ENCODE measurements at regions not wholly inside any gene's neighbourhood (a gene's known extent, or its start where the extent isn't known, plus 50 kb on each side); places are given as distances from the start of the nearest gene placed in this dataset.
"Not testable (repeated sequence)": the region's sequence is repeated elsewhere in the genome, so short reads cannot be mapped to it uniquely, and the experiment has no call there.

DNA sequence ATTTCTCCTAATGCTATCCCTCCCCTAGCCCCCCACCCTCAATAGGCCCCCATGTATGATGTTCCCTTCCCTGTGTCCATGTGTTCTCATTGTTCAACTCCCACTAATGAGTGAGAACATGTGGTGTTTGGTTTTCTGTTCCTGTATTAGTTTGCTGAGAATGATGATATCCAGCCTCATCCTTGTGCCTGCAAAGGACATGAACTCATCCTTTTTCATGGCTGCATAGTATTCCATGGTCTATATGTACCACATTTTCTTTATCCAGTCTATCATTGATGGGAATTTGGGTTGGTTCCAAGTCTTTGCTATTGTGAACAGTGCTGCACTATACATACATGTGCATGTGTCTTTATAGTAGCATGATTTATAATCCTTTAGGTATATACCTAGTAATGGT lies 217.5 kb upstream of the ASCC3 start:
- H3K4me1 Mint-ChIP-seq; H3K9me3 ChIP-seq (ENCODE audit: control insufficient read depth, low read length, poor library complexity, severe bottlenecking); DNase-seq; H3K4me3 Mint-ChIP-seq; H3K27ac Mint-ChIP-seq; ATAC-seq; H3K27me3 Mint-ChIP-seq; H3K36me3 Mint-ChIP-seq (ENCODE audit: low read depth): not testable (repeated sequence)

DNA sequence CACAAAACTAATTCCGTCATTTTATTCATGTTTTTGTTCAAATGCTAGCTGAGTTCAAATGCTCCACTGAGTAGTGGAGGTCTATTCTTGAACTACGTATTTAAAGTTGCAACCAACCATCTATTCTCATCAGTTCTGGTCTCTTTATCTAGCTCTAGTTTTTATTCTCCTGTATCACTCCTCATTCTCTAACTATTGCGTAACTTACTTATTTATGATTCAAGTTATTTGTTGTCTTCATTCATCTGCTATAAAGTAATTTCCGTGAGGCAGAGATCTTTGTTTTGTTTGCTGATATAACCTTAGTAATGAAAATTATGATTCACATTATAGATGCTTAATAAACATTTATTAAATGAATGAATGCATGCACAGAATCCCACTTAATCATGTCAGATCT lies 221.6 kb upstream of the ASCC3 start:
- Mint-ChIP-seq H3K36me3 (ENCODE audit: low read depth) (no peaks in the 10 kb centered on the region), H3K4me3 (no peak overlapping the region), H3K27ac (no peak overlapping the region), H3K27me3 (no peaks in the 10 kb centered on the region), H3K4me1 (no peaks in the 10 kb centered on the region)
- ATAC-seq (no peak), DNase-seq (no peak)
- no peaks in the 10 kb centered on the region for H3K9me3 ChIP-seq (ENCODE audit: control insufficient read depth, low read length, poor library complexity, severe bottlenecking)

DNA sequence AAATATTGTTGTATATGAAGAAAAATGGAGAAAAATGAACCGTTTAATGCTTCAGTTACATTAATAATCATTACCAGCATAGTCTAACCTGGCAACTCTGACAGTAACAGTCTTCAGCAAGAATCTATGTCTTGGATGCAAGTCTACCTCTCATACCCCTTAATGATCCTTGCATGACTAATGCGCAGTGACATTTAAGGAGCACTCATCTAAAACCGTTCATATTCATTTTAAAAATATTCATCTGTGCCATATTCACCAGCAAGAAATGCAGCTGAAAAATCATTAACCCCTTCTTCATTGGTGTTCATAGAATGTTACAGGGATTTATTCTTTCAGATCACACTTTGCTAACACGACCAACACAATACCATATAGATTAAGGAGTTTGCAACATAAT lies 227.2 kb upstream of the ASCC3 start:
- ATAC-seq (no peak), DNase-seq (no peak)
- H3K4me1 Mint-ChIP-seq: no peaks in the 10 kb centered on the region
- H3K9me3 ChIP-seq (ENCODE audit: control insufficient read depth, low read length, poor library complexity, severe bottlenecking): no peaks in the 10 kb centered on the region
- H3K27me3 Mint-ChIP-seq: no peaks in the 10 kb centered on the region
- H3K36me3 Mint-ChIP-seq (ENCODE audit: low read depth): no peaks in the 10 kb centered on the region
- H3K27ac Mint-ChIP-seq: no peak overlapping the region
- H3K4me3 Mint-ChIP-seq: no peak overlapping the region

DNA sequence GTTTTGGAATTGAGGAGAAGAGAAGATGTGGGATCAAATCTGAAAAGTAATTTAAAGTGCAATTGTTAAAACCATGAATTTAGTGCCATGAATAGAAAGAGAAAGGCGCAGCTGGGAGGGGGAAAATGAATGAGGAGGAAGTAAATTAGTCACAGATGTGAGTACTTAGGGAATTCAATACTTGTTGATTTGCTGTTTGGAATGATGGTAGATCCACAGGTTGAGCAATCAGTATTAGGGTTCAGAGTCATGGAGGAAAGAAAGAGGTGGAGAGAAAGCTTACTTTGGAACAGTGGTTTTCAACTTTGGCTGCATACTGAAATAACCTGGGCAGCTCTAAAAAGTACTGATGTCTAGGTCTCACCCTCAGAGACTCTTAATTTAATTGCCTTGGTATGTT lies 229.7 kb upstream of the ASCC3 start:
- H3K4me1 Mint-ChIP-seq: no peaks in the 10 kb centered on the region
- DNase-seq (no peak), ATAC-seq (no peak)
- H3K9me3 ChIP-seq (ENCODE audit: control insufficient read depth, low read length, poor library complexity, severe bottlenecking): no peaks in the 10 kb centered on the region
- H3K4me3 Mint-ChIP-seq: no peak overlapping the region
- H3K27me3 Mint-ChIP-seq: no peaks in the 10 kb centered on the region
- H3K36me3 Mint-ChIP-seq (ENCODE audit: low read depth): no peaks in the 10 kb centered on the region
- no peak overlapping the region for H3K27ac Mint-ChIP-seq

DNA sequence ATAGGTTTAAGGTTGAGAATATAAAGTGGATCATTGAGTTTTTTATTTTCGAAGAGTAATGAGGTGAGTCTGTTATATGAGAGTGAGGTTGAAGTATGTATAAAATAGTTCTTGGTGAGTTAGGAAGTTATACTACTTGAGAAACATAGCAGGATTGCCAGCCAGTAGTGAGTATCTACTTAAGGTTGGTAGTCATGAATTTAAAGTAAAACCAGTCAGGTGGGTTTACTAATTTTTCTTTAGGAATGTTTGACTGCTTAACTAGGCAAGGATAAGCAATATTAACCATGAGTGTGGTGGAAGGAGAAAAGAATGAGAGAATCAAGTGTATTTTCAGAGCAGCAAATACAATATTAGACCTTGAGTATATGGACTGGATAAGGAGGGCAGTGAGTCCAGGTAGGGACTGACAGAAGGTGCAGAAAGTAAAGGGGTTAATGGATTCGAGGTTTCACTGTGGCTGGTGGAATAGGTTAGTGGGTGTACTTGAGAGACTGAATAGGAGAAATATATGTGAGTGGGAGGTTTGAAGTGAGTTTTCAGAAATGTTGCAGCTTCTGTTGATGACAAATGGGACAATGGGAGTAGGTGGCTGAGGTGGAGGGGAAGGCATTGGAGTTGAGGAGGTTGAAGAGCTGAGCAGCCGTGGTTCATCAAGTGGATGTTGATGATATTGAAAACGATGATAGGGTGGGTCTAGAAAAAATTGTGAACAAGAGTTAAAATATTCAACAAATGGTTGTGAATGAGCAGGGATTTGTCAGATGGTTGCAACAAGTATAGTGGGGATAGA lies 232.5 kb upstream of the ASCC3 start:
- Mint-ChIP-seq H3K27me3 (no peaks in the 10 kb centered on the region), H3K4me1 (no peaks in the 10 kb centered on the region), H3K36me3 (ENCODE audit: low read depth) (no peaks in the 10 kb centered on the region), H3K27ac (no peak overlapping the region), H3K4me3 (no peak overlapping the region)
- H3K9me3 ChIP-seq (ENCODE audit: control insufficient read depth, low read length, poor library complexity, severe bottlenecking): no peaks in the 10 kb centered on the region
- ATAC-seq: no peak
- no peak for DNase-seq

DNA sequence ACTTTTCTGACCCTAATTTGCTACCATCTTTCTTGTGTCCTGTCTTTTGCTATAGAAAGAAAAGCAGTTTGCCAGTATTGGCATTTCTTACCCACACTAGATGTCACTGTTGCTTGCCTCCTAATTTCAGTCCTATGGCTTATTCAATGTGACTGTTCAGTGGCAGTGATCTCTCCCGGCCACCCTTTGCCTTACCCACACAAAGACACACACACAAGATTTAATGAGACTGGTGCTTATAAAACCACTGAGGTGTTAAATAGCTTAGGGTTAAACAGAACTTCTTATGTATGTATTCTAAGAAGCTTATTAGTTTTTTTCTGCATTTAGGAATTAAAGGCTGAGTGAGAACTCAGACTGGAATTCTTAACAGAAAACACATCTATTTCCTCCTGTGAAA lies 233.6 kb upstream of the ASCC3 start:
- Mint-ChIP-seq H3K36me3 (ENCODE audit: low read depth) (no peaks in the 10 kb centered on the region), H3K27me3 (no peaks in the 10 kb centered on the region), H3K4me1 (no peaks in the 10 kb centered on the region), H3K27ac (no peak overlapping the region), H3K4me3 (no peak overlapping the region)
- DNase-seq: no peak
- H3K9me3 ChIP-seq (ENCODE audit: control insufficient read depth, low read length, poor library complexity, severe bottlenecking): no peaks in the 10 kb centered on the region
- no peak for ATAC-seq

DNA sequence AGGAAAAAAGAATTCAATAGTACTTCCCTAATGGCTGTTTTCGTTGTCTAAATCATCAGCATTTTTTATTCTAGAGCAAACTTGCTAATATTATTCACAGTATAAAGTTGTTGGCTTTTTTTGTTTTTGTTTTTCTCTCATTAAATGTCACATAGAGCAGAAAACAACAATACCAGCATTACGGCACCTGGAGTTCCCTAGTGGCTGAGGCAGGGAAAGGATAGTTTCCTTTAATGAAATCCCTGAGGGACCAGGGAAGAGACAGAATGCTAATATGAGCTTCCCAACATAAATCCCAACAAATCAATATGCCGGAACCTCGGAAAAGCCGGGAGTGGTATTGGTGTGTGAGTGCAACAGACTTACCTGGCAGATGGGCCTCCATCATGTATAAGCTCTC lies 235.2 kb upstream of the ASCC3 start:
- no peak for ATAC-seq
- H3K4me1 Mint-ChIP-seq: no peaks in the 10 kb centered on the region
- H3K27ac Mint-ChIP-seq: no peak overlapping the region
- no peak for DNase-seq
- H3K27me3 Mint-ChIP-seq: no peaks in the 10 kb centered on the region
- H3K36me3 Mint-ChIP-seq (ENCODE audit: low read depth): no peaks in the 10 kb centered on the region
- H3K4me3 Mint-ChIP-seq: no peak overlapping the region
- no peaks in the 10 kb centered on the region for H3K9me3 ChIP-seq (ENCODE audit: control insufficient read depth, low read length, poor library complexity, severe bottlenecking)

DNA sequence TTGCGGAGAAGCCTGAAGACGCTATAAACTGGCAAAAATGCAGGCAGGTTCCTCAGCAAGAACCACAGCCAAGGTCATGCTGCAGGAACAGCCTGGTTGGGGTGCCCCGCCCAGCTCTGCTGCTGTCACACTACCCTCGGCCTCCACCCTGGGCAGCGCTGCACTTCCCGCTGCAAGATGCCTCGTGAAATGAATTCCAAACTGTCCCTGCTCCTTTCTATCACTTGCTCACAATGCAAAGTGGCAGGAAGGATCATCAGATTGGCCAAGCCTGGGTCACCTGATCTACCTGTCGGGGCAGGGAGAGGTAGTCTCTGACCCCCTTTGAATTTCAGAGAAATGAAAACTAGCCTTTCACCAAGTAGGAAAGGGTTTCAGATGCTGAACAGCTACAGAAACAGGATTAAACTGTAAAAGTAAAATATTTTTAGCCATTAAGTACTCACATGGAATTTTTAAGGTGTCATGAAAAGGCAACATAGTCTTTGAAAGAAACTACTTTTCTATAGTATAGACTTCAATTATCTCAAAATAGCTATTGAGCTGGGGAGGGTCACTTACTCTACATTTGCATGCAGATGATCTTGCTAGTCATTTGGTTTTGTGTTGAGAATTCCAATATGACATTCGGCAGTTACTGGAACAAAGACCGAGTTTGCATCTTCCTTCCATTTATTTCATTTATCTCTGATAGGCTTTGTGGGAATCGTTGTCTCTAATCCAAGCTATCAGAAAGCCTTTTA lies 236.4 kb upstream of the ASCC3 start:
- Mint-ChIP-seq H3K36me3 (ENCODE audit: low read depth) (no peaks in the 10 kb centered on the region), H3K4me3 (no peak overlapping the region), H3K27me3 (no peaks in the 10 kb centered on the region), H3K4me1 (no peaks in the 10 kb centered on the region), H3K27ac (no peak overlapping the region)
- ATAC-seq (no peak), DNase-seq (no peak)
- H3K9me3 ChIP-seq (ENCODE audit: control insufficient read depth, low read length, poor library complexity, severe bottlenecking): no peaks in the 10 kb centered on the region

DNA sequence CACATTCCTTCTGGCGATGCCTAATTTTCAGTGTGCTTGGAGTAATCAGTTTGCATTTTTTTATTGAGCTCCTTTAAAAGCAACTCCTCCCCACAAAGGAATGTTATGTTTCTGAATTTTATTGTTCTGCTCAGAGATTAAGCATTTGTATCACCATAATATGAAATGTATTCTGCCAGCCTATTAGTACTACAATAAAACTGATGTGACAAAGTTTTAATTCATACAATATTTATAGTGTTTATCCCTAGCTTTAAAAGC lies 236.9 kb upstream of the ASCC3 start:
- Mint-ChIP-seq H3K36me3 (ENCODE audit: low read depth) (no peaks in the 10 kb centered on the region), H3K27ac (no peak overlapping the region), H3K4me3 (no peak overlapping the region), H3K27me3 (no peaks in the 10 kb centered on the region), H3K4me1 (no peaks in the 10 kb centered on the region)
- no peaks in the 10 kb centered on the region for H3K9me3 ChIP-seq (ENCODE audit: control insufficient read depth, low read length, poor library complexity, severe bottlenecking)
- DNase-seq: no peak
- ATAC-seq: no peak

DNA sequence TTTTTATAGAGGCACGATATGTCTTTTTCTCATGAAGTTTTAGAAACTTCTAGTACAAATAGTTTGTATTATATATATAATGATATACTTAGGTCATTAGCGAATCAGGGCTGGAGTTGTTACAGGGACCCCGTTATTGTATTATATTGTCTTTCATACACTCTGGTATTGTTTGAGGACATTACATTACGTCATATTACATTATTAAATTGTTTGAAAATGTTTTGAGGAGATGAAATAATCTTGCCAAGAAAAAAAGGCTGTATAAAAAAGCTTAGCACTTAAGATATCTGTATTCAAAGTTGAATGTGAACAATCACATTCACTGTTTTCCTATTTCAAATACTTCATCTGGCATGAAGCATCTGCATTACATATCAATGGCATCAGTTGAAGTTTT lies 239.6 kb upstream of the ASCC3 start:
- Mint-ChIP-seq H3K27me3 (no peaks in the 10 kb centered on the region), H3K4me3 (no peak overlapping the region), H3K27ac (no peak overlapping the region), H3K36me3 (ENCODE audit: low read depth) (no peaks in the 10 kb centered on the region), H3K4me1 (no peaks in the 10 kb centered on the region)
- ATAC-seq: no peak
- DNase-seq: no peak
- H3K9me3 ChIP-seq (ENCODE audit: control insufficient read depth, low read length, poor library complexity, severe bottlenecking): no peaks in the 10 kb centered on the region

DNA sequence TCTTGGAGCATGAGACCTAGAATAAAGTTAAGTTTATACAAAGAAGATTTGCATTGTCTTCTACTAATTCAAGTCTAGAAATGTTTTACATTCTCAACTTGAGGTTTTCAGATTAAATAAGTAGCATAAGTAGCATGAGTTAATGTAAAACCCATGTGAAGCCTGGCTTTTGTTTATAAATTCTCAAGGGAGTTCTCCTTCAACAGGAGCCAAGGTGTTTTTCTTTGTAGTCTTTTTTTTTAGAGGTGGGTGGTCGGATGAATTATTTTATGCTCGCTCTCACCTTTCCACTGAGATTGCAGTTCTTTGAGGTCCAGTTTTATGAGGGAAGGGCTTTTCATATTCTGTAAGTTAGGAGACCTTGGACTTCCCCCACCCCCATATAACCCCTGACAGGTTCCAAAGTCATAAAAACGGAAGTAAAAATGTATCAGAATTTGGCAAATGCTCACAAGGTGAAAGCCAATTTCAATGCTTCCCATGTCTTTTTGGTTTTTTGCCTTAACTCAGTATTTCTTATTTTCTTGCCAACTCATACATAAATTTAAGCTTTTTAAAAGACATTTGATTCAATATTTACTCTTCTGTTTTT lies 244.3 kb upstream of the ASCC3 start:
- Mint-ChIP-seq H3K27me3 (no peaks in the 10 kb centered on the region), H3K27ac (no peak overlapping the region), H3K36me3 (ENCODE audit: low read depth) (no peaks in the 10 kb centered on the region), H3K4me1 (no peaks in the 10 kb centered on the region), H3K4me3 (no peak overlapping the region)
- ATAC-seq (no peak), DNase-seq (no peak)
- H3K9me3 ChIP-seq (ENCODE audit: control insufficient read depth, low read length, poor library complexity, severe bottlenecking): no peaks in the 10 kb centered on the region

DNA sequence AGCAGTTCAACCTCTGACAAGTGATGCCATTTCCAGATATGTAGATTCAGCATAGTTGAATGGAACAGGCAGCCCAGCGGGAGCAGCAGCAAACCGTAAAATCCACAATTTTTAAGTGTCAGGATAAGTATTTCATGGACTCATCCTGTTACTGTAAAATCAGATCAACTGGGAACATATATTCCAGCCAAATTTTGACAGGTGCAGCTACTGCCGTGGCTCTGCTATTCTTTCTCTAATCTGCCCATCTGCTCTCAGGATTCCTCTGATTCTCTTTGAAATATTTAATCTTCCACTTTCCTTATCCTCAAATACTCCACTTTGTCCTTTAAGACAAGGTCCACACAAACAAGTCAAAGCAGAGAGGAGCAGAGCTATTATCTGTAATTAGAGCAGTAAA lies 245.4 kb upstream of the ASCC3 start:
- Mint-ChIP-seq H3K4me3 (no peak overlapping the region), H3K36me3 (ENCODE audit: low read depth) (no peaks in the 10 kb centered on the region), H3K4me1 (no peaks in the 10 kb centered on the region), H3K27me3 (no peaks in the 10 kb centered on the region), H3K27ac (no peak overlapping the region)
- no peaks in the 10 kb centered on the region for H3K9me3 ChIP-seq (ENCODE audit: control insufficient read depth, low read length, poor library complexity, severe bottlenecking)
- no peak for DNase-seq
- ATAC-seq: no peak

DNA sequence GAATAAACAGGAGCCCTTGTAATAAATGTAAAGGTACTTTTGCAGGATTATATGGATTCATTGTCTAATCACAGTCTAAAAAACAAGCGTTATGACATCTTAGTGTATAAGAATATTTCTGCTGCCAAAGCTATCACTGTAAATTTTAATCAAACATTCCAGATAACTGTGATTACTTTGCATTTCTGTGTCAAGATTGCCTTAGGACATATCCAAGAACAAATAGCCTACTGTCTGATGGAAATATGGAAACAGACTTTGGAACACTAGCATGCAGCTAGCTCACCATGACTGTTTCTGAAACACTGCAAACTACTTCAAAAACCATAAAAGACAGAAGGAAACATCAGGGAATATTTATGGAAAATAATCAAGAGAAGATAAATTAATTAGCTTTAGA lies 248.7 kb upstream of the ASCC3 start:
- ATAC-seq (no peak), DNase-seq (no peak)
- Mint-ChIP-seq H3K4me1 (no peaks in the 10 kb centered on the region), H3K27ac (no peak overlapping the region), H3K36me3 (ENCODE audit: low read depth) (no peaks in the 10 kb centered on the region), H3K27me3 (no peaks in the 10 kb centered on the region), H3K4me3 (no peak overlapping the region)
- no peaks in the 10 kb centered on the region for H3K9me3 ChIP-seq (ENCODE audit: control insufficient read depth, low read length, poor library complexity, severe bottlenecking)

DNA sequence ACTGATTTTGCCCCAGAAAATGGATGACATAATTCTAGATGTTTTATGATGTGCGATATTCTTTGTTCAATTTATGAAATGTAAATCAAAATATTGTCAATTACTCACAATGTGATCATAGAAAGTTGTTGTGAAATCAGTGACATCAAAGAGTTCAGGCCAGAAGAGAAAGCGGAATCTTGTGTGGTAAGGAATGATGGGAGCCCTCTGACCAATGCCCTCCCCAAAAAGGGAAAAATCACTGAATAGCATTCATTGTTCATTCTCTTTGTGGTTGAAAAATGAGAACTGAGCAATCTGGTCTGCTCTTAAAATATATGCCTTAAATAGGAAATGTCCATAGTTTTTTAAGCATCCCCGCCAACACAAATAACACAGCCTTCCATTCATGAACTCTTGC lies 247.1 kb upstream of the GRIK2 start:
- Mint-ChIP-seq H3K36me3 (ENCODE audit: low read depth) (no peaks in the 10 kb centered on the region), H3K4me1 (no peaks in the 10 kb centered on the region), H3K4me3 (no peak overlapping the region), H3K27me3 (no peaks in the 10 kb centered on the region), H3K27ac (no peak overlapping the region)
- no peak for ATAC-seq
- no peaks in the 10 kb centered on the region for H3K9me3 ChIP-seq (ENCODE audit: control insufficient read depth, low read length, poor library complexity, severe bottlenecking)
- no peak for DNase-seq
